Hematopoietic multipotent progenitor cell treated with erythropoietin and hydrocortisone succinate and interleukin-3 and kit ligand, for 6 days (in vitro differentiated cells): ENCODE measurements at regions not wholly inside any gene's neighbourhood (a gene's known extent, or its start where the extent isn't known, plus 50 kb on each side); places are given as distances from the start of the nearest gene placed in this dataset.
A peak's percentile ranks its signal among the peaks of the same experiment; 100 is the strongest.
"Not testable (repeated sequence)": the region's sequence is repeated elsewhere in the genome, so short reads cannot be mapped to it uniquely, and the experiment has no call there.

Experiments
- DNase-seq: peaks from one replicate; pipeline ENCODE4 v3.0.0-alpha.2; 2015

- DNase-seq: no peak
Observed at GRCh38 chrX:52261125-52261462, 76.4 kb downstream of the MAGED4 start.

GRCh38 chrX:52261463-52262194 lies 76.9 kb downstream of the MAGED4 start:
- peak; percentile 91 for DNase-seq

GRCh38 chrX:52262195-52262546 lies 77.5 kb downstream of the MAGED4 start:
- peak; percentile 19 for DNase-seq

- DNase-seq: no peak
Observed at GRCh38 chrX:52263417-52263816, 78.7 kb downstream of the MAGED4 start.

GRCh38 chrX:52265713-52266112 lies 81.0 kb downstream of the MAGED4 start:
- no peak for DNase-seq

- DNase-seq: not testable (repeated sequence)
Observed at GRCh38 chrX:52268502-52268901, 83.8 kb downstream of the MAGED4 start.

- peak; percentile 47 for DNase-seq
Observed at GRCh38 chrX:52270453-52271116, 85.9 kb downstream of the MAGED4 start.

- DNase-seq: peak; percentile 63
Observed at GRCh38 chrX:52271206-52271605, 86.5 kb downstream of the MAGED4 start.

GRCh38 chrX:52277666-52278065 lies 91.2 kb upstream of the XAGE2 start:
- no peak for DNase-seq

GRCh38 chrX:52280812-52281211 lies 88.0 kb upstream of the XAGE2 start:
- DNase-seq: peak; percentile 9

GRCh38 chrX:52284865-52285264 lies 84.0 kb upstream of the XAGE2 start:
- DNase-seq: no peak

GRCh38 chrX:52298968-52299367 lies 69.9 kb upstream of the XAGE2 start:
- not testable (repeated sequence) for DNase-seq

GRCh38 chrX:52308532-52308931 lies 60.3 kb upstream of the XAGE2 start:
- not testable (repeated sequence) for DNase-seq
